ENCODE measurements at regions not wholly inside any gene's neighbourhood (a gene's known extent, or its start where the extent isn't known, plus 50 kb on each side); places are given as distances from the start of the nearest gene placed in this dataset.

DNA sequence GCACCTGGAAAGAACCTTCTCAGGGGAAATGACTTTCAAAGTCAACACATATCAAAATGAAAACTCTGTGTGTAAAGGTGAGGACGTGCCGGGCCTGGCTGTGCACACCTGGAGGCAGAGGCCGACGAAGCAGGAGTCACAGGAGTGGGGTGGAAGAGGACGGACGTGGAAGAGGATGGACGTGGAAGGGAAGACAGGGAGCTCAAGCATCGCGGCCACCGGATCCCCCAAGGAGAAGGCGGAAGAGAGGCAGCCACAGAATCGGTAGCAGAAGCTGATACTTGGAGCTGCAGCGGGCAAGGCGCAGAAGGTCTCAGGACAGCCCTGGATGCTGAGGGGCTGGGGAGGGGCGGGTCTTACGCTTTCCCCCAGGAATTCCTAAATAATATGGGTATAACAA, 519.8 kb downstream of the BRD1 start:
- FAIRE-seq (no peak), DNase-seq (ENCODE audit: insufficient read length, low spot score) (no peak)
- TF ChIP-seq PAX5 (IDR thresholded peaks at IDR 0.05; ENCODE audit: insufficient read depth, low read length, severe bottlenecking) (no peak), POU2F2 (IDR thresholded peaks at IDR 0.05; ENCODE audit: low read depth, low read length) (no peak), SPI1 (IDR thresholded peaks at IDR 0.05; ENCODE audit: low read depth, low read length) (no peak), POLR2AphosphoS5 (IDR thresholded peaks at IDR 0.05; ENCODE audit: low read depth, low read length) (no peak), POLR2A (IDR thresholded peaks at IDR 0.05; ENCODE audit: low read depth, low read length) (no peak), TAF1 (IDR thresholded peaks at IDR 0.05; ENCODE audit: low read depth, low read length) (no peak)

DNA sequence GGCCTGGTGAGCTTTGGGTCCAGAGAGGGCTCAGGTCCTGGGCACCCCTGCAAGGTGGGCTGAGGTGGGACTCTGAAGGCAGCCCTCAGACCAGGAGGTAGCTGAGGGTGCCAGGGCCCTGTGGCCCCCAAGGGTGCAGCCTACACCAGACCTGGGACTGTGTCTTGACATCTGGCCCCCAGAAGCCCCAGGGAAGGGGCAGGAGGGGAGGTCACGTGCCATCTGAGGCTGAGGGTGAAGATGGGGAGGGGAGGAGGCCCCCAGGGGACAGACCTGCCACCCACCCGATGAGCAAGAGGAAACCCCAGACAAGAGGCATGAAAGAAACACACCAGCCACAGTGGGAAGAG, 520.2 kb downstream of the BRD1 start:
- FAIRE-seq = no peak
- TF ChIP-seq SPI1 (IDR thresholded peaks at IDR 0.05; ENCODE audit: low read depth, low read length) (no peak), POU2F2 (IDR thresholded peaks at IDR 0.05; ENCODE audit: low read depth, low read length) (no peak), PAX5 (IDR thresholded peaks at IDR 0.05; ENCODE audit: insufficient read depth, low read length, severe bottlenecking) (no peak), POLR2AphosphoS5 (IDR thresholded peaks at IDR 0.05; ENCODE audit: low read depth, low read length) (no peak), POLR2A (IDR thresholded peaks at IDR 0.05; ENCODE audit: low read depth, low read length) (no peak), TAF1 (IDR thresholded peaks at IDR 0.05; ENCODE audit: low read depth, low read length) (no peak)
- no peak for DNase-seq (ENCODE audit: insufficient read length, low spot score)

DNA sequence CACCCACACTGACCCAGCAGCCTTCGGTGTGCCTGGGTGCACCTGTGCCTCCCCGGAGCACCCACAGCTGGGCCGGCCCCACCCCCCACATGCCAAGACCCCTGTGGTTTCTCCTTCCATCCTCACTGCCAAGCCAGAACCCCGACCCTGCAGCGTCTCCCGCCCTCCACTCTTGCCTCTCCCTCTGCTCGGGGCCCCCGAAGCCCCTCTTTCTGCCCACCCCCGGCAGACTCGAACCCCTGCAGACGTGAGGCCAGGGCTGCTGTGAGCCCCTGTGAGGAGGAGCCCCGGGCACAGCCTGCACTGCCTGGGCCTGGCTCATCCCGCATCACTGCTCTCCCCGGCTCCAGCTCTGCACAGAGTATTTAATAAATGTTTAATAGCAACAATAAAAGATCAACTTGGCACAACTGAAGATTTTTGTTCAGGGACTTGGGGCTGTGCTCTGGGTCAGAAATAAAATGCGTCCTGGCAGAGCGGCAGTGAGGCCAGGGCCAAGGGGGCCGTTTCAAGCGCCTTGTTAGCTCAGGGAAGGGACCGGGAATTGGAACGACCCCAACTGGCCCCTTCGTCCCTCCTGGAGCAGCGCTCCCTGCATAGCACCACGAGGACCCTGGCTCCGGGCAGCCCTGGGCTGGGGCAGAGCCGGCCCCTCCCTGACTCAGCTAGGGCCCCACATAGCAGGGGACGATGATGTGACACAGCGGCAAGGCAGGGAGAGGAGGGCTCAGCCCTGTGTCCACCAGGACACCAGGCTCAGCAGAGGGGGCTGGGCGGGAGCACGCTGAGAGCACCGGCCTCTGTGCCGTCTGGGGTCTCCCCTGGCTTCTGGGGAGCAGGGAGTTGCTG, 520.8 kb downstream of the BRD1 start:
- DNase-seq (ENCODE audit: insufficient read length, low spot score) (no peak), FAIRE-seq (no peak)
- TF ChIP-seq POLR2AphosphoS5 (IDR thresholded peaks at IDR 0.05; ENCODE audit: low read depth, low read length) (no peak), SPI1 (IDR thresholded peaks at IDR 0.05; ENCODE audit: low read depth, low read length) (no peak), TAF1 (IDR thresholded peaks at IDR 0.05; ENCODE audit: low read depth, low read length) (no peak), POU2F2 (IDR thresholded peaks at IDR 0.05; ENCODE audit: low read depth, low read length) (no peak), PAX5 (IDR thresholded peaks at IDR 0.05; ENCODE audit: insufficient read depth, low read length, severe bottlenecking) (no peak), POLR2A (IDR thresholded peaks at IDR 0.05; ENCODE audit: low read depth, low read length) (no peak)

DNA sequence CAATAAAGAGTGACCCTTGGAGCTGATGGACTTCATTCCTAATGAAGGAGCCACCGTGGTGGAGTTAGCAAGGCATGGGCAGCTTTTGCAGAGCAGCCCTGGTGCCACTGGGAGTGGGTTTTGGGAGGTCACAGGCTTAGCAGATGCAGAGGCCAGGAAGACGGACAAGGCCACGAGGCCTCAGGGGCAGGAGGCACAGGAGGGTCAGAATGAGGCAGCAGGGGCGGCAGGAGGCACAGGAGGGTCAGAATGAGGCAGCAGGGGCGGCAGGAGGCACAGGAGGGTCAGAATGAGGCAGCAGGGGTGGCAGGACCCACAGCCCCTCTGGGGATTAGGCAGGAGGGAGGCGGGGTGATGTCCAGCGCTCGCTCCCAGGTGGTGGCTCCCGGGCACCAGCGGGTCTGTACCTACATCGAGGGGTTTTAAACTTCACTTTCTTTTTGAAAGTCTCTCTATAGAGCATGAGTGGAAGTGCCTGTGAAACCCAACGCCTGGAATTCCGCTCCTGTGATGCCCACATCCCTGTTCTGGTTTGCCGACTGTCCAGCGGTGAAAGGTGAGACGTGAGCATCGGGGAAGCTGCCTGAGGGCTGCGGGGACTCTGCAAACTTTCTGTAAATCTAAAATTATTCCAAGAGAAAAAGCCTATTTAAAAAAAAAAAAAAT, 521.6 kb downstream of the BRD1 start:
- FAIRE-seq = no peak
- DNase-seq (ENCODE audit: insufficient read length, low spot score) = no peak
- TF ChIP-seq PAX5 (IDR thresholded peaks at IDR 0.05; ENCODE audit: insufficient read depth, low read length, severe bottlenecking) (no peak), POLR2AphosphoS5 (IDR thresholded peaks at IDR 0.05; ENCODE audit: low read depth, low read length) (no peak), POLR2A (IDR thresholded peaks at IDR 0.05; ENCODE audit: low read depth, low read length) (no peak)

DNA sequence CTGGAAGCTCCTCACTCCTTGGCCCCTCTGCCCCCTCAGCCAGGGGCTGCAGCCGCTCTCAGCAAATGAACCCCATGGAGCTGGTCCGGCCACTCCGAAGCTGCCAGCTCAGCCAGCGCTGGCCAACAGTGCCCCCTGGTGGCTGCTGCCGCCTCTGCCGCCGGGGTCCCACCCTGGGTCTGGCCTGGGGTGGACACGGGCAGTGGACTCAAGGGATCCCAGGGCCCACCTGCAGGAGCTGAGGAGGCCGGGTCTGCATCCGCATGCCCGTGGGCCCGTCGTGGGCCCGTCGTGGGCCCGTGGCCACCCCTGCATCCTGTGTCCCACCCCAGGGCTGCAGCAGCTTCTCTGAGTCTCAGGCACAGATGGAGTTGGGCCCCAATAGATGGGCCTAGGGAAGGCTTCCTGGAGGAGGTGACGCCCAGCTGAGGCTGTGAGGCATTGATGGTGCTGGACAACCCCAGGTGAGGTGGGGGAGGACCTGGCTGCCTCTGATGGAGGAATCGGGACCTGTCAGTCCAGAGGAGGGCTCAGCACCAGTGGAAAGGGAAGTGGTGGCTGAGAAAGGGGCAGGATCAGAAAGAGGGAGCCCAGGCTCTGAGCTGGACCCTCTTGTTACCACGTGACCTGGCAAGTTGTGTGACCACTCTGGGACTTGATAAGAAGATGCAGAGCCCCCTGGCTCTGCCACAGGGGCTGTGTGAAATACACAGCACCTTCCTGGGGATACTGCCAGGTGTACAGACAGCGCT, 522.3 kb downstream of the BRD1 start:
- peak; percentile 62 for FAIRE-seq
- TF ChIP-seq PAX5 (IDR thresholded peaks at IDR 0.05; ENCODE audit: insufficient read depth, low read length, severe bottlenecking) (no peak), SPI1 (IDR thresholded peaks at IDR 0.05; ENCODE audit: low read depth, low read length) (no peak), TAF1 (IDR thresholded peaks at IDR 0.05; ENCODE audit: low read depth, low read length) (no peak), POLR2AphosphoS5 (IDR thresholded peaks at IDR 0.05; ENCODE audit: low read depth, low read length) (no peak), POU2F2 (IDR thresholded peaks at IDR 0.05; ENCODE audit: low read depth, low read length) (no peak), POLR2A (IDR thresholded peaks at IDR 0.05; ENCODE audit: low read depth, low read length) (no peak)
- DNase-seq (ENCODE audit: insufficient read length, low spot score) = peak; percentile 76

DNA sequence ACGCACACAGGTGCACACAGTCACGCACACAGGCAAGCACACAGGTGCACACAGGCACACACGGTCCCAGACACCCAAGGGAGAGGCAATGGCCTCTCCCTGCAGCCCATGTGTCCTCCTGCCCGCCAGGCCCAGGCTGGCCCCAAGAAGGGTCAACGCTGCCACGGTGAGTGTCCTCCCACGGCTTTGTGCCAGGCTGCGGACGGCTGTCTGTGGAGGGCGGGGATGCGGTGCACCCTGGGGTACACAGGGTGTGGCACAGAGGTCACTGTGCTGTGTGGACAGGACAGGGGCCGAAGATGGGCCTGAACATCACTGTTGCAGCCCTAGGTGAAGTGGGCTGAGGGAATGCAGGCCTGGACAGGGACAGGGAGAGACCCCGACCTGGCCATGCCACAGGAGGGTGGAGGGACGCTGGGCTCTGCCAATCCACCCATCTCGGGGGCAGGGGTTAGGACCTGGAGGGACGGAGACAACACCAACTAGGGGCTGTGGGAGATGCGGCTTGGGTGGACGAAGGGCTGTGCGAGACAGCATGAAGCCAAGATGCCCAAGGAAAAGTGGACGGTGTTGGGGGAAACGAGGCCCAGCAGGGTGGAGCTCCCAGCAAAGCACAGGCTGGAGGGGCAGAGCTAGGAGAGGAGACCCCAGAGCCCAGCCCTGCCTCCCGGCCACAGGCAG, 523.8 kb downstream of the BRD1 start:
- TF ChIP-seq TAF1 (IDR thresholded peaks at IDR 0.05; ENCODE audit: low read depth, low read length) = no peak
- TF ChIP-seq POU2F2 (IDR thresholded peaks at IDR 0.05; ENCODE audit: low read depth, low read length) = no peak
- TF ChIP-seq PAX5 (IDR thresholded peaks at IDR 0.05; ENCODE audit: insufficient read depth, low read length, severe bottlenecking) = no peak
- TF ChIP-seq POLR2AphosphoS5 (IDR thresholded peaks at IDR 0.05; ENCODE audit: low read depth, low read length) = no peak
- no peak for TF ChIP-seq POLR2A (IDR thresholded peaks at IDR 0.05; ENCODE audit: low read depth, low read length)
- no peak for TF ChIP-seq SPI1 (IDR thresholded peaks at IDR 0.05; ENCODE audit: low read depth, low read length)
- DNase-seq (ENCODE audit: insufficient read length, low spot score) (no peak), FAIRE-seq (no peak)

DNA sequence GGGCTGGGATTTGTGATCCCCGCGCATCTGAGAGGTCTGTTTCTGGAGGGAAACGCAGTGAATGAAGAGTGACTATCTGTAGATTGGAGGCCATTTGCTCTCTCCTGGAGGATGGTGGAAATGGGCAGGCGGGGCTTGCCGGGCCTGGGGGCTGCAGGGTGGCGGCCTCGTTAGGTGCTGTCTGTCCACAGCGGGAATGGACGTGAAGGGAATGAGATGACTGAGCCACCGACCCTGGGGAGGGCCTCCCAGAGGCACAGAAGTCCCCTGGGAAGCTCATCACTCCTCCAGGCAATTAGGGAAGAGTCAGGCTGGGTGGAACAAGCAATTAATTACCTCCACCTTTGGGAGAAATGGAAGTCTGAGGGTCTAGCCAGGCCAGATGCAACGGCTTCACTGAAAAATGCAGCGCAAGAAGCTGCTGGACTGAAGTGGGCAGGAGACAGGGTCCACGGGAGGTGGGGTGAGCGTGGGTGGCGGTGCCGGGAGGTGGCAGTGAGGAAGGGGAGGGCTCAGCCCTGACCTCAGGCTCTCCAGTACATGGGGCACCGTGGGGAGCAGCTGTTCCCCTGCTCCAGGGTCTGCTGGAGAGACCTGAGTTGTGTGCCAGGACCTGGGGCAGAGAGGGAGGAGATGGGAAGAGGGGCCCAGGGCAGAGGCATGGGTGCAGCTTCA, 524.5 kb downstream of the BRD1 start:
- TF ChIP-seq SPI1 (IDR thresholded peaks at IDR 0.05; ENCODE audit: low read depth, low read length) (no peak), TAF1 (IDR thresholded peaks at IDR 0.05; ENCODE audit: low read depth, low read length) (no peak), POLR2A (IDR thresholded peaks at IDR 0.05; ENCODE audit: low read depth, low read length) (no peak), POLR2AphosphoS5 (IDR thresholded peaks at IDR 0.05; ENCODE audit: low read depth, low read length) (no peak), POU2F2 (IDR thresholded peaks at IDR 0.05; ENCODE audit: low read depth, low read length) (no peak), PAX5 (IDR thresholded peaks at IDR 0.05; ENCODE audit: insufficient read depth, low read length, severe bottlenecking) (no peak)
- FAIRE-seq (no peak), DNase-seq (ENCODE audit: insufficient read length, low spot score) (no peak)

DNA sequence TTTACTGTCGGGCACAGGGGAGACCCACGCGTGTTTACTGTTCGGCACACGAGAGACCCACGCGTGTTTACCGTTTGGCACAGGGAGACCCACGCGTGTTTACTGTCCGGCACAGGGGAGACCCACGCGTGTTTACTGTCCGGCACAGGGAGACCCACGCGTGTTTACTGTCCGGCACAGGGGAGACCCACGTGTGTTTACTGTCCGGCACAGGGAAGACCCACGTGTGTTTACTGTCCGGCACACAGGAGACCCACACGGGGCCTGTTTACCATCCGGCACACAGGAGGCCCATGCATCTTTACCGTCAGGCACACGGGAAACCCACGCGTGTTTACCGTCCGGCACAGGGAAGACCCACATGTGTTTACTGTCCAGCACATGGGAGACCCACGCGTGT, 525.1 kb downstream of the BRD1 start:
- no peak for FAIRE-seq
- TF ChIP-seq POLR2AphosphoS5 (IDR thresholded peaks at IDR 0.05; ENCODE audit: low read depth, low read length) (no peak), POLR2A (IDR thresholded peaks at IDR 0.05; ENCODE audit: low read depth, low read length) (no peak), TAF1 (IDR thresholded peaks at IDR 0.05; ENCODE audit: low read depth, low read length) (no peak), POU2F2 (IDR thresholded peaks at IDR 0.05; ENCODE audit: low read depth, low read length) (no peak), SPI1 (IDR thresholded peaks at IDR 0.05; ENCODE audit: low read depth, low read length) (no peak)
- no peak for DNase-seq (ENCODE audit: insufficient read length, low spot score)

All from GM12891 (cell line).